HG02852 (cell line): ENCODE measurements at regions not wholly inside any gene's neighbourhood (a gene's known extent, or its start where the extent isn't known, plus 50 kb on each side); places are given as distances from the start of the nearest gene placed in this dataset.

Experiments used
- ATAC-seq: cut with Tn5 transposase; IDR thresholded peaks from one replicate; pipeline ENCODE4 v1.9.1; 2021; ENCODE audit warnings: mild to moderate bottlenecking, moderate library complexity; ENCODE audit not compliant: unreplicated experiment

GRCh38 chr1:98086156-98086555, 165.3 kb upstream of the DPYD start:
- ATAC-seq, result no peak

GRCh38 chr1:98084188-98084587, 163.4 kb upstream of the DPYD start:
- ATAC-seq, result no peak

GRCh38 chr1:98081944-98082343, 161.1 kb upstream of the DPYD start:
- no peak for ATAC-seq

GRCh38 chr1:98078596-98078995, 157.8 kb upstream of the DPYD start:
- no peak for ATAC-seq

- ATAC-seq, result no peak
These were observed 156.9 kb upstream of the DPYD start for GRCh38 chr1:98077691-98078090.

- no peak for ATAC-seq
These were observed 154.8 kb upstream of the DPYD start for GRCh38 chr1:98075626-98076025.

- no peak for ATAC-seq
These were observed 153.0 kb upstream of the DPYD start for GRCh38 chr1:98073823-98074222.

- no peak for ATAC-seq
These were observed 152.3 kb upstream of the DPYD start for GRCh38 chr1:98073106-98073505.

- no peak for ATAC-seq
These were observed 151.2 kb upstream of the DPYD start for GRCh38 chr1:98072047-98072446.

GRCh38 chr1:98068016-98068415, 147.2 kb upstream of the DPYD start:
- no peak for ATAC-seq

- ATAC-seq, result no peak
These were observed 146.1 kb upstream of the DPYD start for GRCh38 chr1:98066911-98067310.

- ATAC-seq, result no peak
These were observed 138.8 kb upstream of the DPYD start for GRCh38 chr1:98059620-98060019.

- ATAC-seq, result no peak
These were observed 137.8 kb upstream of the DPYD start for GRCh38 chr1:98058676-98059075.

- ATAC-seq, result no peak
These were observed 136.5 kb upstream of the DPYD start for GRCh38 chr1:98057236-98057910.

- ATAC-seq, result no peak
These were observed 135.9 kb upstream of the DPYD start for GRCh38 chr1:98056781-98057180.

GRCh38 chr1:98055457-98055856, 134.6 kb upstream of the DPYD start:
- no peak for ATAC-seq

GRCh38 chr1:98054786-98055185, 134.0 kb upstream of the DPYD start:
- no peak for ATAC-seq

GRCh38 chr1:98054367-98054701, 133.5 kb upstream of the DPYD start:
- ATAC-seq, result no peak

GRCh38 chr1:98053471-98054366, 132.9 kb upstream of the DPYD start:
- ATAC-seq, result peak; percentile 91

- peak; percentile 51 for ATAC-seq
These were observed 130.3 kb upstream of the DPYD start for GRCh38 chr1:98051065-98051675.

- ATAC-seq, result no peak
These were observed 128.7 kb upstream of the DPYD start for GRCh38 chr1:98049370-98050135.
